Urinary bladder (tissue), 3 donors: ENCODE measurements at regions not wholly inside any gene's neighbourhood (a gene's known extent, or its start where the extent isn't known, plus 50 kb on each side); places are given as distances from the start of the nearest gene placed in this dataset.

ENCODE experiments used
- DNase-seq: peaks from one replicate; pipeline ENCODE4 v3.0.0-alpha.2; 2015; ENCODE audit errors: extremely low spot score
- H3K27ac ChIP-seq: one replicate; pipeline ENCODE4 v1.5.1; 2013; ENCODE audit warnings: low read depth, mild to moderate bottlenecking, moderate library complexity
- H3K36me3 ChIP-seq: one replicate; pipeline ENCODE4 v1.6.1; 2013; ENCODE audit warnings: mild to moderate bottlenecking, moderate library complexity; ENCODE audit not compliant: insufficient read depth
- H3K4me1 ChIP-seq: one replicate; pipeline ENCODE4 v1.6.1; 2013; ENCODE audit warnings: mild to moderate bottlenecking, moderate library complexity; ENCODE audit not compliant: insufficient read depth
- H3K4me3 ChIP-seq: one replicate; pipeline ENCODE4 v1.5.1; 2013; ENCODE audit warnings: low read depth, low read length
- whole genome bisulfite sequencing: extraction: QIAGEN DNeasy Blood & Tissue Kit; methylation state at CpG from one replicate; pipeline ENCODE4 v1.1.7; 2013; 5-methylcytosine and 5-hydroxymethylcytosine counted together
- donor health status: healthy with polysubstance abuse.
- donor health status: healthy.

DNA sequence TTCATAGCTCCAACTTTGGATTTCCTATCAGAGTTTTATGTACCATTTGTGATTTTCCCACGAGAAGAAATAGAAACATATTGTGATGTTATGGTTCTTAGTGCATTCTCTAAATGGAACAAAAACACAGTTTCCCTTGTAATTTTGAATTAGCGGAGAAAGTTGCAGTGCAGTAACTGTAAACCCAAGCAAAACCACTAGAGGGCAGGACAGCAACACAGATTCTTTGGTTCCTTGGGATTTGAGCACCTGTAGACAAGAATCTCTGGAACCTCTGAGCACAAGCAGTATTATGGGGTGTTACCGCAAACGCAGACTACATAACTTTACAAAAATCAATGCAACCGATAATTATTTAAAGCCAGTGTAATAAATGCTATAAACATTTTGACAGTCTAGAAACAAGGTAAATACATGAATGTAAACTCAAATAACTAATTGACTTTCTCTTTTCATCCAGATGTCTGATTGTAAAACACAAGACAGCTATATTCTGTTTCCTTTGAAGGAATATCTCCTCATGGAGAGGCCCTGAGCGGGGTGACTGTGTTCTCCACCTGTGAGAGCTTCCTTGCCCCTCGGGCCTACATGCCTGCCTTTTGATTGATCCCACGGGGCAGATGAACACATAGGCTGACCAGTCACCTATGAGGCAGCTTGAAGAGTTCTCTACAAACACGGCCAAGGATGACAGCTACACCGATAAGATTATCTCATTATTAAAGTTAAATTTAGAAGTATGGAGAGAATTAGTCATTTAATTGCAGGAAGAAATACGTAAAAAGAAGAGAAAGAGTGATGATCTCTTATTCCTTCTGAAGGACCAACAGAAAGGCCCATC is 67.5 kb upstream of the COL21A1 start:
- Histone ChIP-seq H3K27ac (no peak overlapping the region), H3K4me3 (no peak overlapping the region), H3K4me1 (no peaks in the 10 kb centered on the region), H3K36me3 (no peaks in the 10 kb centered on the region)
- 67% methylated on average over 11 of the region's 11 CpGs for WGBS
- DNase-seq = no peak

DNA sequence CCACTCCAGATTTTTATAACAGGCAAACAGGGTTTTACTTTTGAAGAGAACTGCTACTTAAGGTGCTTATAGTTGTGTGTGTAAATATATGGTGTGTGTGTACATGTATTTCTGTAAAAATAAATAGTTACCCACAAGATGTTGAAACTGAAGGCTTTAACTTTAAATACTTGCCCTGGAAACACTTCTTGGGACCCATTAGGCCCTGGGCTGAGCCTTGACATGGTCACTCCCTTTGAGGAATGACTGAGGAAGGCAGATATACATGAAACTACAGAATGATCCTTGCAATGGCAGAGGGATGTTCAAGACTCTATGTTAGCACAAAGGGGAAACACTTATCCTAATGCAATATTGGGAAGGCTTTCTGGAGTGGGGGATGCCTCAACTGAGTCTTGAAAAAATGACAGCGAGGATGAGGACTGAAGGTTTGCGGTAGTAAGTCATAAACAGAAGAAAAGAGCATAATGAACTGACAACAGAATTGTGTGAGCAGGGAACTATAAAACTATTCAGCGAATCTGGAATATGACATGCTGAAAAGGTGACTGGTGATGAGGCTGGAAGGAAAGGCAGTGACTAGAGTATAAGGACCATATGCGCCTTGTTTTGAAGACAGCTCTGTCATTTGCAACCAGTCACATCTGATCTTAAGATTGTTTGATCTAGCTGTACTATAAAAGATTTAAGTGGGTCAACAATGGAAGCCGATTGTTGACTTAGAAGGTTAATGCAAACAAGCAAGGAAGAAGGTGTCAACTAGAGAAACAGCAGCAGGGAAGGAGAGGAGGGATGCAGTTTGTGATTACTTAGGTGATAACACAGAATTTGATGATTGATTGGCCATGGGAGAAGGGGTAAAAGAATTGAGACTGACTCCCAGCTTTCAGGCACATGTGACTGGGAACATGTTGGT is 64.4 kb upstream of the COL21A1 start:
- no peaks in the 10 kb centered on the region for H3K4me1 ChIP-seq
- 74% methylated on average over 5 of the region's 5 CpGs for WGBS

DNA sequence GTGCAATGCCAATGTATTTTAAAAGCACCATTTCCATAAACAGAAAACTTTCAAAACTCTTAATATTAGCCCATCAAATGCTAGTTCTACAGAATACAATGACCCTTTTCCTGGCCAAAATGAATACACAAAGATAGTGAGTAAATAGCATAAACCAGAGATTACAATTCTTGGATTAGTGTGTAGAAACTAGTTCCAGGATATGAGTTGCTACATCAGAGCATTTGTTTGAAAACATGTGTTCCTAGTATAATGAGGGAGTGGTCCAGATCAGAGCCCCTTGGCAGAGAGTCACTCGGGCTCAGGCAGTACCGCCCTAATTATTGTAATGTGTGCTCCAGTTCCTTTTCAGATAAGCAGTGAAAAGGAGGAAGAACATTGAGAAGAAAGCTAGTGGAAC is 63.7 kb upstream of the COL21A1 start:
- WGBS = 41% methylated on average over 2 of the region's 2 CpGs
- no peak overlapping the region for H3K27ac ChIP-seq
- DNase-seq = no peak
- H3K4me3 ChIP-seq = no peak overlapping the region
- H3K36me3 ChIP-seq = no peaks in the 10 kb centered on the region
- no peaks in the 10 kb centered on the region for H3K4me1 ChIP-seq

More for the DNA sequence above, 64.4 kb upstream of the COL21A1 start:
- Histone ChIP-seq H3K27ac (no peak overlapping the region), H3K4me3 (no peak overlapping the region), H3K36me3 (no peaks in the 10 kb centered on the region)
- DNase-seq = no peak

DNA sequence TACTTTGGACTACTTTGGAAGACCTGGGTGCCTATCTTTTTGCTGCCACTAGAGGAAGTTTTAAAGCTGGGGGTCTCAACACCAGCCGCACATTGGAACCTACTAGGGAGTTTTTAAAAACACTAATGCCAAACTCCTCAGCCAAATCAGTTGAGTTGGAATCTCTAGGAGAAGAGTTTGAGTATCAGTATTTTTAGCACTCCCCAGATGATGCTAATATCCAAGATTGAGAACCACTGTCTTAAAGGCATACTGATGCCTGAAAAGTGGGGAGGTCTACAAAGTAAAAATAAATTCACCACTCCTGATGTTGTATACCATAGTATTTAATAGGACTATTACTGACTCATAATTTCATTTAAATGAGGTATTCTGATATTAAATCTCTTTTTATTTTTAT is 62.9 kb upstream of the COL21A1 start:
- Histone ChIP-seq H3K36me3 (no peaks in the 10 kb centered on the region), H3K27ac (no peak overlapping the region), H3K4me3 (no peak overlapping the region), H3K4me1 (no peaks in the 10 kb centered on the region)
- WGBS = 85% methylated on average over 1 of the region's 1 CpG
- no peak for DNase-seq

DNA sequence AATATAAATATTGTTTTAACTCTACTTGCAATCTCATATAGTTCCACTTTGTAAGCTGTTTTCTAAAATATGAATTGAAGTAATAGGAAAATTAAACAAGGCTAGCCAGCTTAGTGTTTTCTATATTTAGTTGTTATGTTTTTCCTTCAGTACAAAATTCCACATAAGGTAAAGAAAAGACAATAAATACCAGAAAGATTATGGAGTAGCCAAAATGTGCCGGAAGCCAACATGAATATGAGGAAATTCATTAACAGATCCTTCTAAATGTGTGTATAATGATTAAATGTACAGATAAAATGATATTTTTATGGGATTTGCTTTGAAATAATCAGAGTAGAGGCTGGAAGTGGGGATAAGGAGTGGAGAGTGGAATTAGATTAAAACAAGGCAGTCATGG is 52.5 kb upstream of the COL21A1 start:
- Histone ChIP-seq H3K36me3 (no peaks in the 10 kb centered on the region), H3K4me1 (no peaks in the 10 kb centered on the region), H3K27ac (no peak overlapping the region), H3K4me3 (no peak overlapping the region)
- whole genome bisulfite sequencing = 52% methylated on average over 1 of the region's 1 CpG
- DNase-seq = no peak

DNA sequence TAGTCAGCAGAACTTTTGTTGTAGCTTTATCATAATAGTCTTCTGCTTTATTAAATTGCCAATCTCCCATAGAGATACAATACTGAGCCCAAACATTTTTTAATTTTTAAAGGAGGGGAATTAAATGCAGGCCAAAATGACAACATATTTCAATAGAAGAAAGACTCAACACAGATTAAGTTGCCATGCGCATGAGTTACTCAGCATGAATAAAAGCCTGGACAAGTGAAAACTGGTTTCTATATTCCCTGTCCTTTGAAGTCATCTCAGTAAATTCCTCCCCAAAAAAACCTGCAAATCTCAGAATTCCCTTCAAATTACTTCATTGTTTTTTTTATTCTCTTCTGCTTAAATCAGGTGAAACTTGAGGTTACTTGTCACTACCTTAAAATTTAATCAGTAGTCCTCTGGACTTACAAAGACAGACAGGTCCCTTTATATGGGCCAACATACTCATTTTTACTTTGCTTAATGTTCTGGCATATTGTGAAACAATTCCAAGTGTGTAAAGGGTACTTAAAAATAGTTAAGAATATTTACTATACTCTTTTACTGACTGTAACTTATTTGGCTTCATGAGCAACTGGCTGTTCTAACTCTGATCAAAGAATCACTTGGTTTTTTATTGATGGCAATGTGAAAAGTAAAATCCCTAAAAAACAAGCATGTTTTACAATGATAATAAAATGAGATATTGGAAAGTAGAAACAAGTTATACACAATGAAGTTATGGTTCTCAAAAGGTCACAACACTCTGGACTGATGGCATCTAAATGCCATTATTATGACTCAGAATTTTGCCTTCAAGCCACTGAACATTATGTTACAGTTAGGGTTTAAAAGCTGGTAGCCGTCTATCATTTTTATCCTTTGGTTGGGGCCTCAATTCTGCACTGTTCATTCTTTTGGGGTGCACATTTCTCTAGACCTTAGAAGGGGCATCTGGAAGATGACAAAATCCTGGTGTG is 49.9 kb upstream of the COL21A1 start:
- no peak for DNase-seq
- Histone ChIP-seq H3K36me3 (no peaks in the 10 kb centered on the region), H3K27ac (no peak overlapping the region), H3K4me1 (no peaks in the 10 kb centered on the region), H3K4me3 (no peak overlapping the region)
- 84% methylated on average over 2 of the region's 2 CpGs for WGBS
